HG03558 (cell line): ENCODE measurements at regions not wholly inside any gene's neighbourhood (a gene's known extent, or its start where the extent isn't known, plus 50 kb on each side); places are given as distances from the start of the nearest gene placed in this dataset.
"Not testable (repeated sequence)": the region's sequence is repeated elsewhere in the genome, so short reads cannot be mapped to it uniquely, and the experiment has no call there.

Experiments used
- ATAC-seq: cut with Tn5 transposase; IDR thresholded peaks from one replicate; pipeline ENCODE4 v1.9.1; 2021; ENCODE audit warnings: moderate number of reproducible peaks; ENCODE audit not compliant: unreplicated experiment; ENCODE audit errors: extremely low read depth

DNA sequence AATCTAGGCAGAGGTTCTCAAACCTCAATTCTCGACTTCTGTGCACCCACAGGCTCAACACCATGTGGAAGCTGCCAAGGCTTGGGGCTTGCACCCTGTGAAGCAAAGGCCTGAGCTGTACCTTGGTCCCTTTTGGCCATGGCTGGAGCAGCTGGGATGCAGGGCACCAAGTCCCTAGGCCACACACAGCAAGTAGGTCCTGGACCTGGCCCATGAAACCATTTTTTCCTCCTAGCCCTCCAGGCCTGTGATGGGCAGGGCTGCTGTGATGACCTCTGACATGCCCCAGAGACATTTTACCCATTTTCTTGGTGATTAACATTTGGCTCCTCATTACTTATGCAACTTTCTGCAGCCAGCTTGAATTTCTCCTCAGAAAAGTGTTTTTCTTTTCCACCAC, 146.7 kb downstream of the RASEF start:
- ATAC-seq, result not testable (repeated sequence)

DNA sequence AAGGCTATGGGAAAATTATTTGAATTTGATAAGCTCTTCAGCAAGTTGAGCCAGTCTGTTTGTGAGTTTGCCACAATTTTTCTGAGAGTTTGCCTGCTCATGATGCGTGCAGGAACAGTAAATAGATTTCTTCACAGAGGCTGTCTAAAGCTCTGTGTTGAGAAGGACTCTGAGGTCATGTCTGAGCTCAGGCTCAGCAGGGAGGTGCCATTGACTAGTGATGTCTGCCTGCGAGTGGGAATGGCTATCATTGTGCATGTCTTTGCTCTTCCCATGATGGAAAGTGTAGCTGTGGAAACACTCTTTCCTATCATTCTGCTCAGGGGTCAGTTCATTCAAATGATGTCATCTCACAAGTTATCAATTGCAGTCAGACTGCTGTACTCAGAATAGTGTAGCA, 142.8 kb downstream of the RASEF start:
- ATAC-seq, result no peak

DNA sequence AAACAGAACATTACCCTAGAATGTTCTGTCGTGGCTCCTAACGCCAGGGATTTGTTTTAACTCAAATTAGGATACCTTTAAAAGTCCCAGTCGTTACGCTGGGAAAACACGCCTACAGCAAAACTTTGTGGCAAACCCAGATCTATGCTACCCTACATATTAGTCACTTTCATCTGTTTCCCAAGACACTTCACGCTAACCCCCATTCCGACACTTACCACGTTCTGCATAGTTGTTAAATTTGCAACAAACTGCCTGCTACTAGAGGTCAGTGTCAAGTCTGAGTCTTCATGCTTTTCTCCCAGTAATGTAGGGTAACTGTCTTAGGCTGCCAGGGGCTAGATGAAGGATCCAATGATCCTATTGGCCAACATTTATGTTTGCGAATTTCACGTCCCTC, 140.3 kb downstream of the RASEF start:
- ATAC-seq, result no peak

DNA sequence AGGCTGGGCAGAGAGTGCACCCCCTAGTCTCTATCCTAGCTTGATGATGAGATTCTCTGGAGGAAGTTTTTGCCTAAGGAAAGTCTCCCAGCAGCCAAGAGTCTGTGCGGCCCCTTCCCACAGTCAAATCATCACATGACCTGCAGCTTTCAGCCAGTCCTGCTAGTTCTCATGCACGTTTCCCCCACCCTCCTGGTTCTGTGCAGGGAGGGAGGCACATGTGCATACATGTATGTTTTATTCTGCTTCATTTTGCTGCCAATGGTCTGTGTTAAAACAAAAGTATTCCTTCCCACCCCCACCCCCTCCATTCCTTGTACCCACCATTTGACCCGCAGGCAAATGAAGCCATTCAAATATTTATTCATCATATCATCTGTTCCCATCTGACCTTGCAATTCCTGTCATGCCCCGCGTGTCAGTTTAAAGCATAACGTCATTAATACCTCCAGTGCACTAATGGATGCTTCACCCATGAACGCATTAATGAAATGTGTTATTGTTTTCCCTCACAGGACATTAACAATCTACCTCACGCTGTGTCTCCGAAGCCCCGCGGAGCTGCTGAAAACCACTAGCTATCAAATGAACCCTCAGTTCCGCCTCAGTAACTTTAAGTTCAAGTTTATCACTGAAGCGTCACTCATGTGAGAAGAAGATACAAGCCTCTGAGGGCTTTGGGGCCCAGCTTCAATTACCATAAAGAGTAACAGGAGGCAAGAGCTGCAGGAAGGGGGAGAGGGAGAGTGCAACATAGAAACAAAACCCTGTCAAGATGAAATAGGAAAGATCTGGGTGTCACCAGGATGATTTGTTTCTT, 139.6 kb downstream of the RASEF start:
- ATAC-seq, result no peak

DNA sequence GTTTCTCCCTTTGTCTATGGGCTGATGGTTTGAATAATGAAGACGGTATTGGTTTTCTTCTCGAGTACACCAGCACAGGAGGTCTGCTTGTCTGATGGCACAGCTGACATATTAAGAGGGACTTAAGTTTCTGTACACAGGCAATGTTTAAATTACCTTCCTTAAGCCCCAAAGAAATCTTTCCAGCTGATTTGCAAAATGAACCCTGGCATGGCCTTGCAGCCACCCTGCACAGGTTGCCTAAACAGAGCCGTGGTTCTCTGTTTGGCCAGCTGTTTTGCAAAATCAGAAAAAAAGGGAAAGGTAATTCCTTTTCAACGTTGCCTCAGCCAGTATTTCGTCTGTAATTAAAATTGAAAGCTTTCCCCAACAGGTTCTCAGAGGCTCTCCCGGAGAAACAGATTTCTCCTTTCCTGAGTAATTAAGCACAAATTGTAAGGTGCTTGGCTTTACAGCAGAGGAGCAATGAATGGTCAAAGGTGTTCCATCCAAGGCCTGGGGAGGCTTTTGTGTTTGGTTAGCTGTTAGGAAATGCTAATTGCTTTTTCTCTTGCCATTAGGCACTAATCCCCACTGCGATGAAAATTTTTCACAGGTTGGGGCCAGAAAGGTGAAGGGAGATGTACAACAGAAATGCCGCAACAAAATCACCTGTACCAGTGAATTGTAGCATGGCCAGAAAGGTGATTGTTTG, 138.9 kb downstream of the RASEF start:
- ATAC-seq, result no peak
